T-cell (primary cell): ENCODE measurements at regions not wholly inside any gene's neighbourhood (a gene's known extent, or its start where the extent isn't known, plus 50 kb on each side); places are given as distances from the start of the nearest gene placed in this dataset.
A peak's percentile ranks its signal among the peaks of the same experiment; 100 is the strongest.
"Not testable (repeated sequence)": the region's sequence is repeated elsewhere in the genome, so short reads cannot be mapped to it uniquely, and the experiment has no call there.

Experiments
- ATAC-seq, 4 experiments: fragments of 200-7000 bp in 3 of 4; fragments of 150-1000 bp in 1 of 4; cut with Tn5 transposase; replicated peaks in 1 of 4; 1 replicate in 3 of 4; 2 replicates in 1 of 4; pipeline ENCODE4 v1.10.0; 2021; ENCODE audit warnings: moderate library complexity in 3 of 4, mild to moderate bottlenecking in 2 of 4, moderate number of reproducible peaks in 1 of 4
- CTCF ChIA-PET, 2 donors: fragments of 300-600 bp; sonication (Branson Sonifier 250); formaldehyde crosslinking; loops; one replicate each; lab custom pipeline; 2022; ENCODE audit warnings: antibody characterized with exemption in 2 of 2; lab: Charles Lee
- POLR2A ChIA-PET, 2 donors: fragments of 300-600 bp; sonication (Branson Sonifier 250); formaldehyde crosslinking; loops; one replicate each; lab custom pipeline; 2022; ENCODE audit warnings: antibody characterized with exemption in 2 of 2; lab: Charles Lee
- DNase-seq, 35 experiments: peaks; one replicate each; pipeline versions ENCODE4 v3.0.0 to v3.0.0-alpha.2; 2013 to 2023
- H3K27ac ChIP-seq: one replicate; pipeline ENCODE4 v1.5.1; 2013; ENCODE audit warnings: low read length
- H3K27me3 ChIP-seq, 2 experiments: replicated peaks in 1 of 2; 1 replicate in 1 of 2; 2 replicates in 1 of 2; pipeline versions ENCODE4 v1.6.1 to v1.7.0; 2013; ENCODE audit warnings: low read length in 1 of 2, mixed read lengths in 1 of 2; ENCODE audit not compliant: control insufficient read depth in 2 of 2, insufficient read depth in 2 of 2; ENCODE audit errors: extremely low read depth in 1 of 2
- H3K36me3 ChIP-seq, 2 donors: 1 replicate in 1 of 2; 2 replicates in 1 of 2; pipeline versions ENCODE4 v1.6.1 to v1.7.0; 2013; ENCODE audit warnings: low read length in 1 of 2; ENCODE audit not compliant: control insufficient read depth in 2 of 2, insufficient read depth in 1 of 2; ENCODE audit errors: extremely low read depth in 1 of 2
- H3K4me1 ChIP-seq, 2 experiments: 1 replicate in 1 of 2; 2 replicates in 1 of 2; pipeline versions ENCODE4 v1.6.1 to v1.7.0; 2013; ENCODE audit warnings: low read length in 2 of 2, mixed read lengths in 1 of 2; ENCODE audit not compliant: insufficient read depth in 2 of 2, control insufficient read depth in 1 of 2; ENCODE audit errors: extremely low read depth in 1 of 2
- H3K4me3 ChIP-seq, 2 donors: 1 replicate in 1 of 2; 2 replicates in 1 of 2; pipeline versions ENCODE4 v1.5.1 to v1.7.0; 2013; ENCODE audit warnings: mild to moderate bottlenecking in 2 of 2, low read length in 1 of 2, moderate library complexity in 1 of 2; ENCODE audit not compliant: control insufficient read depth in 1 of 2; ENCODE audit errors: extremely low read depth in 1 of 2
- H3K9me3 ChIP-seq: 2 replicates; pipeline ENCODE4 v1.7.0; 2013
- H3K27ac Mint-ChIP-seq, 2 donors: one replicate each; pipeline ENCODE4 v1.8.0; 2020 to 2021; ENCODE audit warnings: mild to moderate bottlenecking in 2 of 2, mixed read lengths in 2 of 2
- H3K27me3 Mint-ChIP-seq, 2 donors: one replicate each; pipeline ENCODE4 v1.8.0; 2021 to 2022; ENCODE audit warnings: mixed read lengths in 2 of 2
- H3K36me3 Mint-ChIP-seq: one replicate; pipeline ENCODE4 v1.8.0; 2021; ENCODE audit warnings: mixed read lengths
- H3K4me1 Mint-ChIP-seq, 3 donors: one replicate each; pipeline ENCODE4 v1.8.0; 2020 to 2022; ENCODE audit warnings: mixed read lengths in 3 of 3, mild to moderate bottlenecking in 1 of 3
- H3K4me3 Mint-ChIP-seq, 3 donors: one replicate each; pipeline ENCODE4 v1.8.0; 2020 to 2022; ENCODE audit warnings: mild to moderate bottlenecking in 3 of 3, mixed read lengths in 3 of 3, moderate library complexity in 3 of 3
- H3K9me3 Mint-ChIP-seq, 3 donors: one replicate each; pipeline ENCODE4 v1.8.0; 2020 to 2022; ENCODE audit warnings: mixed read lengths in 3 of 3
- WGBS: methylation state at CpG from one replicate; pipeline ENCODE4 v1.1.5; 2013; ENCODE audit warnings: missing lambda C conversion rate; ENCODE audit not compliant: insufficient coverage; 5-methylcytosine and 5-hydroxymethylcytosine counted together

GRCh38 chr7:38331853-38332595, 58.6 kb upstream of the TARP start:
- ATAC-seq, H3K9me3 ChIP-seq, POLR2A ChIA-PET, H3K27me3 ChIP-seq, H3K36me3 Mint-ChIP-seq, DNase-seq, H3K36me3 ChIP-seq, H3K27me3 Mint-ChIP-seq, H3K9me3 Mint-ChIP-seq: not testable (repeated sequence)
- CTCF ChIA-PET: interaction anchor here (0.7 to 2.1 kb wide), 19 partner anchors 9 to 1625 kb away, joined by 3 to 17 read pairs (median 5); no protein-coding TSS in a partner anchor
- H3K27ac Mint-ChIP-seq: peak overlapping the region; percentile 89 to 90
- peaks cover 45 to 63% (median 50%) of the 10 kb centered on the region in 3 donors for H3K4me1 Mint-ChIP-seq
- WGBS: no CpG with 5 or more reads among the region's 5 CpGs
- Histone ChIP-seq H3K27ac (peak overlapping the region; percentile 47), H3K4me3 (peak overlapping the region in 1 of 2 donors; percentile 46), H3K4me1 (peaks cover 16 to 34% of the 10 kb centered on the region in 2 experiments)
- peak overlapping the region; percentile 45 to 62 (median 62) for H3K4me3 Mint-ChIP-seq

- Histone ChIP-seq H3K27me3 (no peaks in the 10 kb centered on the region), H3K4me1 (peaks cover 9 to 33% of the 10 kb centered on the region in 2 experiments), H3K36me3 (no peaks in the 10 kb centered on the region), H3K4me3 (peak overlapping the region in 1 of 2 donors; percentile 46), H3K27ac (peak overlapping the region; percentile 47), H3K9me3 (no peaks in the 10 kb centered on the region)
- Mint-ChIP-seq H3K27me3 (no peaks in the 10 kb centered on the region), H3K9me3 (no peaks in the 10 kb centered on the region), H3K4me3 (peak overlapping the region; percentile 45 to 68 (median 62)), H3K36me3 (no peaks in the 10 kb centered on the region), H3K4me1 (peaks cover 44 to 61% (median 48%) of the 10 kb centered on the region in 3 donors), H3K27ac (peak overlapping the region; percentile 89 to 90)
- peak in 12 of 35 experiments; percentile 20 to 57 (median 44) for DNase-seq
- ChIA-PET CTCF (interaction anchor here (0.6 to 2.1 kb wide), 25 partner anchors 9 to 160 kb away, joined by 3 to 17 read pairs (median 4); no protein-coding TSS in a partner anchor), POLR2A (no interaction called here)
- no CpG with 5 or more reads among the region's 7 CpGs for WGBS
- ATAC-seq: peak in 2 of 4 experiments; percentile 44 to 48
Observed at GRCh38 chr7:38330861-38331621, 57.6 kb upstream of the TARP start.

GRCh38 chr7:38330039-38330438, 56.6 kb upstream of the TARP start:
- Mint-ChIP-seq H3K36me3 (no peaks in the 10 kb centered on the region), H3K27me3 (no peaks in the 10 kb centered on the region), H3K4me3 (peak overlapping the region; percentile 45 to 68 (median 62)), H3K9me3 (no peaks in the 10 kb centered on the region), H3K27ac (peak overlapping the region; percentile 89 to 90), H3K4me1 (peaks cover 35 to 53% (median 38%) of the 10 kb centered on the region in 3 donors)
- no CpG with 5 or more reads among the region's 2 CpGs for WGBS
- DNase-seq (no peak), ATAC-seq (peak; percentile 63 to 83 (median 74))
- Histone ChIP-seq H3K9me3 (no peaks in the 10 kb centered on the region), H3K4me1 (peaks cover 9 to 27% of the 10 kb centered on the region in 2 experiments), H3K27ac (peak overlapping the region; percentile 47), H3K36me3 (no peaks in the 10 kb centered on the region), H3K27me3 (no peaks in the 10 kb centered on the region), H3K4me3 (peak overlapping the region in 1 of 2 donors; percentile 46)
- CTCF ChIA-PET: interaction anchor here (0.6 to 1.6 kb wide), 9 partner anchors 18 to 835 kb away, joined by 3 to 4 read pairs (median 3); no protein-coding TSS in a partner anchor
- POLR2A ChIA-PET: no interaction called here

GRCh38 chr7:38329340-38329739, 55.9 kb upstream of the TARP start:
- no peaks in the 10 kb centered on the region for H3K9me3 Mint-ChIP-seq
- ChIA-PET CTCF (interaction anchor here in 1 of 2 donors (0.5 to 1.3 kb wide), 5 partner anchors 40 to 834 kb away, joined by 3 to 4 read pairs (median 3); no protein-coding TSS in a partner anchor), POLR2A (no interaction called here)
- DNase-seq (no peak), ATAC-seq (no peak)
- no CpG with 5 or more reads among the region's 5 CpGs for WGBS
- H3K4me3 Mint-ChIP-seq: no peak overlapping the region
- H3K4me3 ChIP-seq: no peak overlapping the region
- peaks cover 9 to 27% of the 10 kb centered on the region in 2 experiments for H3K4me1 ChIP-seq
- H3K4me1 Mint-ChIP-seq: peaks cover 29 to 49% (median 36%) of the 10 kb centered on the region in 3 donors
- peak overlapping the region; percentile 63 to 89 for H3K27ac Mint-ChIP-seq
- no peaks in the 10 kb centered on the region for H3K27me3 ChIP-seq
- H3K36me3 Mint-ChIP-seq: no peaks in the 10 kb centered on the region
- H3K36me3 ChIP-seq: no peaks in the 10 kb centered on the region
- H3K27me3 Mint-ChIP-seq: no peaks in the 10 kb centered on the region
- no peaks in the 10 kb centered on the region for H3K9me3 ChIP-seq
- no peak overlapping the region for H3K27ac ChIP-seq

- Histone ChIP-seq H3K9me3 (no peaks in the 10 kb centered on the region), H3K27me3 (no peaks in the 10 kb centered on the region), H3K36me3 (no peaks in the 10 kb centered on the region), H3K27ac (no peak overlapping the region), H3K4me1 (peaks cover 9 to 30% of the 10 kb centered on the region in 2 experiments), H3K4me3 (no peak overlapping the region)
- ChIA-PET CTCF (no interaction called here), POLR2A (no interaction called here)
- DNase-seq: no peak
- Mint-ChIP-seq H3K9me3 (no peaks in the 10 kb centered on the region), H3K36me3 (no peaks in the 10 kb centered on the region), H3K4me3 (no peak overlapping the region), H3K4me1 (peaks cover 29 to 49% (median 36%) of the 10 kb centered on the region in 3 donors), H3K27ac (peak overlapping the region; percentile 2 to 63), H3K27me3 (no peaks in the 10 kb centered on the region)
- ATAC-seq: no peak
- WGBS: no CpG with 5 or more reads among the region's 3 CpGs
Observed at GRCh38 chr7:38328814-38329213, 55.4 kb upstream of the TARP start.

- Histone ChIP-seq H3K27ac (peak overlapping the region; percentile 29), H3K27me3 (no peaks in the 10 kb centered on the region), H3K4me3 (no peak overlapping the region), H3K9me3 (no peaks in the 10 kb centered on the region), H3K36me3 (no peaks in the 10 kb centered on the region), H3K4me1 (peaks cover 9 to 34% of the 10 kb centered on the region in 2 experiments)
- WGBS: 20% methylated on average over 1 of the region's 3 CpGs
- H3K9me3 Mint-ChIP-seq: no peaks in the 10 kb centered on the region
- ChIA-PET POLR2A (no interaction called here), CTCF (interaction anchor here (0.8 to 2.6 kb wide), 4 partner anchors 8 to 17 kb away, joined by 4 to 13 read pairs (median 4); no protein-coding TSS in a partner anchor)
- peak overlapping the region; percentile 73 to 78 for H3K27ac Mint-ChIP-seq
- H3K4me1 Mint-ChIP-seq: peaks cover 29 to 51% (median 36%) of the 10 kb centered on the region in 3 donors
- DNase-seq: no peak
- no peak overlapping the region for H3K4me3 Mint-ChIP-seq
- no peaks in the 10 kb centered on the region for H3K27me3 Mint-ChIP-seq
- ATAC-seq: no peak
- no peaks in the 10 kb centered on the region for H3K36me3 Mint-ChIP-seq
Observed at GRCh38 chr7:38327637-38328036, 54.2 kb upstream of the TARP start.
